ENCODE measurements at regions not wholly inside any gene's neighbourhood (a gene's known extent, or its start where the extent isn't known, plus 50 kb on each side); places are given as distances from the start of the nearest gene placed in this dataset.
"Not testable (repeated sequence)": the region's sequence is repeated elsewhere in the genome, so short reads cannot be mapped to it uniquely, and the experiment has no call there.

GRCh38 chr2:234249873-234250272, 199.4 kb downstream of the SPP2 start:
- H3K9me3 ChIP-seq (ENCODE audit: control insufficient read depth, low read length): peaks cover 6% of the 10 kb centered on the region
- H3K4me1 ChIP-seq (ENCODE audit: control insufficient read depth, insufficient read depth, low read length, poor library complexity, severe bottlenecking): peaks cover 32% of the 10 kb centered on the region
- no peak overlapping the region for H3K4me3 ChIP-seq (ENCODE audit: extremely low read depth, insufficient read depth, low read length, poor library complexity, severe bottlenecking)
- no peaks in the 10 kb centered on the region for H3K36me3 ChIP-seq (ENCODE audit: control insufficient read depth, insufficient read depth, low read length)
- peak overlapping the region; percentile 20 for H3K27ac ChIP-seq (ENCODE audit: low read depth, low read length, severe bottlenecking)
- 64 to 94% methylated on average over 2 to 4 of the region's 5 CpGs for WGBS, 2 experiments (ENCODE audit: insufficient coverage in 2 of 2)

- Histone ChIP-seq H3K4me3 (ENCODE audit: extremely low read depth, insufficient read depth, low read length, poor library complexity, severe bottlenecking) (no peak overlapping the region), H3K27ac (ENCODE audit: low read depth, low read length, severe bottlenecking) (peak overlapping the region; percentile 20)
- WGBS, 2 experiments (ENCODE audit: insufficient coverage in 2 of 2): 86 to 95% methylated on average over 1 to 3 of the region's 5 CpGs
Measured at GRCh38 chr2:234249034-234249735, 198.7 kb downstream of the SPP2 start.

GRCh38 chr2:234248213-234248710, 197.8 kb downstream of the SPP2 start:
- peaks cover 39% of the 10 kb centered on the region for H3K4me1 ChIP-seq (ENCODE audit: control insufficient read depth, insufficient read depth, low read length, poor library complexity, severe bottlenecking)
- H3K9me3 ChIP-seq (ENCODE audit: control insufficient read depth, low read length); H3K27ac ChIP-seq (ENCODE audit: low read depth, low read length, severe bottlenecking); H3K4me3 ChIP-seq (ENCODE audit: extremely low read depth, insufficient read depth, low read length, poor library complexity, severe bottlenecking); H3K36me3 ChIP-seq (ENCODE audit: control insufficient read depth, insufficient read depth, low read length): not testable (repeated sequence)
- WGBS, 2 experiments (ENCODE audit: insufficient coverage in 2 of 2): 92 to 100% methylated on average over 5 to 10 of the region's 10 CpGs

More at GRCh38 chr2:234249034-234249735, 198.7 kb downstream of the SPP2 start:
- Histone ChIP-seq H3K36me3 (ENCODE audit: control insufficient read depth, insufficient read depth, low read length) (no peaks in the 10 kb centered on the region), H3K4me1 (ENCODE audit: control insufficient read depth, insufficient read depth, low read length, poor library complexity, severe bottlenecking) (peaks cover 33% of the 10 kb centered on the region), H3K9me3 (ENCODE audit: control insufficient read depth, low read length) (peaks cover 6% of the 10 kb centered on the region)

- Histone ChIP-seq H3K9me3 (ENCODE audit: control insufficient read depth, low read length) (peaks cover 6% of the 10 kb centered on the region), H3K27ac (ENCODE audit: low read depth, low read length, severe bottlenecking) (no peak overlapping the region), H3K4me1 (ENCODE audit: control insufficient read depth, insufficient read depth, low read length, poor library complexity, severe bottlenecking) (peaks cover 39% of the 10 kb centered on the region), H3K36me3 (ENCODE audit: control insufficient read depth, insufficient read depth, low read length) (no peaks in the 10 kb centered on the region), H3K4me3 (ENCODE audit: extremely low read depth, insufficient read depth, low read length, poor library complexity, severe bottlenecking) (no peak overlapping the region)
- WGBS, 2 experiments (ENCODE audit: insufficient coverage in 2 of 2): 95 to 97% methylated on average over 33 to 39 of the region's 42 CpGs
Measured at GRCh38 chr2:234247453-234248180, 197.1 kb downstream of the SPP2 start.

- peaks cover 6% of the 10 kb centered on the region for H3K9me3 ChIP-seq (ENCODE audit: control insufficient read depth, low read length)
- no peak overlapping the region for H3K4me3 ChIP-seq (ENCODE audit: extremely low read depth, insufficient read depth, low read length, poor library complexity, severe bottlenecking)
- H3K36me3 ChIP-seq (ENCODE audit: control insufficient read depth, insufficient read depth, low read length): no peaks in the 10 kb centered on the region
- 86 to 94% methylated on average over 2 of the region's 5 CpGs for WGBS, 2 experiments (ENCODE audit: insufficient coverage in 2 of 2)
- H3K4me1 ChIP-seq (ENCODE audit: control insufficient read depth, insufficient read depth, low read length, poor library complexity, severe bottlenecking): peaks cover 39% of the 10 kb centered on the region
- H3K27ac ChIP-seq (ENCODE audit: low read depth, low read length, severe bottlenecking): peak overlapping the region; percentile 71
Measured at GRCh38 chr2:234245945-234246344, 195.4 kb downstream of the SPP2 start.

- Histone ChIP-seq H3K4me1 (ENCODE audit: control insufficient read depth, insufficient read depth, low read length, poor library complexity, severe bottlenecking) (peaks cover 28% of the 10 kb centered on the region), H3K9me3 (ENCODE audit: control insufficient read depth, low read length) (peaks cover 5% of the 10 kb centered on the region), H3K36me3 (ENCODE audit: control insufficient read depth, insufficient read depth, low read length) (no peaks in the 10 kb centered on the region), H3K4me3 (ENCODE audit: extremely low read depth, insufficient read depth, low read length, poor library complexity, severe bottlenecking) (no peak overlapping the region), H3K27ac (ENCODE audit: low read depth, low read length, severe bottlenecking) (no peak overlapping the region)
- WGBS, 2 experiments (ENCODE audit: insufficient coverage in 2 of 2): 100% methylated on average over 1 of the region's 2 CpGs; no CpG with 5 or more reads in 1 of the 2 experiments
Measured at GRCh38 chr2:234243871-234244565, 193.5 kb downstream of the SPP2 start.

- H3K27ac ChIP-seq (ENCODE audit: low read depth, low read length, severe bottlenecking): no peak overlapping the region
- H3K36me3 ChIP-seq (ENCODE audit: control insufficient read depth, insufficient read depth, low read length): no peaks in the 10 kb centered on the region
- H3K9me3 ChIP-seq (ENCODE audit: control insufficient read depth, low read length): no peaks in the 10 kb centered on the region
- 88% methylated on average over 1 of the region's 3 CpGs; no CpG with 5 or more reads in 1 of the 2 experiments for WGBS, 2 experiments (ENCODE audit: insufficient coverage in 2 of 2)
- peaks cover 28% of the 10 kb centered on the region for H3K4me1 ChIP-seq (ENCODE audit: control insufficient read depth, insufficient read depth, low read length, poor library complexity, severe bottlenecking)
- no peak overlapping the region for H3K4me3 ChIP-seq (ENCODE audit: extremely low read depth, insufficient read depth, low read length, poor library complexity, severe bottlenecking)
Measured at GRCh38 chr2:234242459-234242836, 191.9 kb downstream of the SPP2 start.

- no peak overlapping the region for H3K27ac ChIP-seq (ENCODE audit: low read depth, low read length, severe bottlenecking)
- H3K4me1 ChIP-seq (ENCODE audit: control insufficient read depth, insufficient read depth, low read length, poor library complexity, severe bottlenecking): peaks cover 28% of the 10 kb centered on the region
- H3K36me3 ChIP-seq (ENCODE audit: control insufficient read depth, insufficient read depth, low read length): no peaks in the 10 kb centered on the region
- 70 to 92% methylated on average over 2 to 3 of the region's 13 CpGs for WGBS, 2 experiments (ENCODE audit: insufficient coverage in 2 of 2)
- H3K9me3 ChIP-seq (ENCODE audit: control insufficient read depth, low read length): no peaks in the 10 kb centered on the region
- no peak overlapping the region for H3K4me3 ChIP-seq (ENCODE audit: extremely low read depth, insufficient read depth, low read length, poor library complexity, severe bottlenecking)
Measured at GRCh38 chr2:234241656-234242458, 191.4 kb downstream of the SPP2 start.

- H3K4me1 ChIP-seq (ENCODE audit: control insufficient read depth, insufficient read depth, low read length, poor library complexity, severe bottlenecking): peaks cover 24% of the 10 kb centered on the region
- H3K27ac ChIP-seq (ENCODE audit: low read depth, low read length, severe bottlenecking): no peak overlapping the region
- no peak overlapping the region for H3K4me3 ChIP-seq (ENCODE audit: extremely low read depth, insufficient read depth, low read length, poor library complexity, severe bottlenecking)
- no peaks in the 10 kb centered on the region for H3K36me3 ChIP-seq (ENCODE audit: control insufficient read depth, insufficient read depth, low read length)
- H3K9me3 ChIP-seq (ENCODE audit: control insufficient read depth, low read length): no peaks in the 10 kb centered on the region
- 76 to 100% methylated on average over 2 of the region's 2 CpGs for WGBS, 2 experiments (ENCODE audit: insufficient coverage in 2 of 2)
Measured at GRCh38 chr2:234240917-234241316, 190.4 kb downstream of the SPP2 start.

GRCh38 chr2:234235191-234235590, 184.7 kb downstream of the SPP2 start:
- H3K4me1 ChIP-seq (ENCODE audit: control insufficient read depth, insufficient read depth, low read length, poor library complexity, severe bottlenecking): no peaks in the 10 kb centered on the region
- H3K36me3 ChIP-seq (ENCODE audit: control insufficient read depth, insufficient read depth, low read length): no peaks in the 10 kb centered on the region
- H3K27ac ChIP-seq (ENCODE audit: low read depth, low read length, severe bottlenecking): no peak overlapping the region
- no peaks in the 10 kb centered on the region for H3K9me3 ChIP-seq (ENCODE audit: control insufficient read depth, low read length)
- H3K4me3 ChIP-seq (ENCODE audit: extremely low read depth, insufficient read depth, low read length, poor library complexity, severe bottlenecking): no peak overlapping the region
